ENCODE measurements at regions not wholly inside any gene's neighbourhood (a gene's known extent, or its start where the extent isn't known, plus 50 kb on each side); places are given as distances from the start of the nearest gene placed in this dataset.

GRCh38 chr3:73681198-73681597 lies 56.5 kb upstream of the PDZRN3 start:
- no peaks in the 10 kb centered on the region for H3K27me3 Mint-ChIP-seq (ENCODE audit: low read depth)
- ATAC-seq (no peak), DNase-seq (ENCODE audit: low spot score) (no peak)
- peaks cover 37% of the 10 kb centered on the region for H3K4me1 Mint-ChIP-seq
- H3K4me3 Mint-ChIP-seq: no peak overlapping the region
- no peaks in the 10 kb centered on the region for H3K36me3 Mint-ChIP-seq
- POLR2A ChIA-PET: no interaction called here
- 0 out of 2 replicates have a peak, but pooled peaks cover 3% of the 10 kb centered on the region for H3K9me3 Mint-ChIP-seq
- CTCF ChIA-PET: no interaction called here
- TF ChIP-seq MXD4 (CRISPR knock-in tag; IDR thresholded peaks at IDR 0.05; ENCODE audit: borderline replicate concordance): no peak
- TF ChIP-seq NFYB (CRISPR knock-in tag; conservative IDR thresholded peaks at IDR 0.05; ENCODE audit: low read depth): no peak
- TF ChIP-seq TCF7 (CRISPR knock-in tag; IDR thresholded peaks at IDR 0.05; ENCODE audit: low read depth): no peak
- no peak for TF ChIP-seq PRRX2 (CRISPR knock-in tag; IDR thresholded peaks at IDR 0.05)
- TF ChIP-seq TEAD4 (CRISPR knock-in tag; IDR thresholded peaks at IDR 0.05): no peak
- TF ChIP-seq CREB1 (CRISPR knock-in tag; IDR thresholded peaks at IDR 0.05): no peak
- TF ChIP-seq CTCF (IDR thresholded peaks at IDR 0.05): no peak
- no peak for TF ChIP-seq PRDM15 (CRISPR knock-in tag; IDR thresholded peaks at IDR 0.05)
- no peak for TF ChIP-seq ZNF425 (CRISPR knock-in tag; conservative IDR thresholded peaks at IDR 0.05)
- no peak for TF ChIP-seq ZNF121 (CRISPR knock-in tag; IDR thresholded peaks at IDR 0.05)
- no peak for TF ChIP-seq NR2C2 (CRISPR knock-in tag; IDR thresholded peaks at IDR 0.05)
- no peak for TF ChIP-seq USF1 (CRISPR knock-in tag; IDR thresholded peaks at IDR 0.05)
- TF ChIP-seq, protein P1, sequence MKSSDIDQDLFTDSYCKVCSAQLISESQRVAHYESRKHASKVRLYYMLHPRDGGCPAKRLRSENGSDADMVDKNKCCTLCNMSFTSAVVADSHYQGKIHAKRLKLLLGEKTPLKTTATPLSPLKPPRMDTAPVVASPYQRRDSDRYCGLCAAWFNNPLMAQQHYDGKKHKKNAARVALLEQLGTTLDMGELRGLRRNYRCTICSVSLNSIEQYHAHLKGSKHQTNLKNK (CRISPR knock-in tag; IDR thresholded peaks at IDR 0.05): no peak
- TF ChIP-seq AFF4 (CRISPR knock-in tag; IDR thresholded peaks at IDR 0.05; ENCODE audit: borderline replicate concordance): no peak
- TF ChIP-seq NFE2L1 (CRISPR knock-in tag; IDR thresholded peaks at IDR 0.05): no peak
- TF ChIP-seq, protein P2, sequence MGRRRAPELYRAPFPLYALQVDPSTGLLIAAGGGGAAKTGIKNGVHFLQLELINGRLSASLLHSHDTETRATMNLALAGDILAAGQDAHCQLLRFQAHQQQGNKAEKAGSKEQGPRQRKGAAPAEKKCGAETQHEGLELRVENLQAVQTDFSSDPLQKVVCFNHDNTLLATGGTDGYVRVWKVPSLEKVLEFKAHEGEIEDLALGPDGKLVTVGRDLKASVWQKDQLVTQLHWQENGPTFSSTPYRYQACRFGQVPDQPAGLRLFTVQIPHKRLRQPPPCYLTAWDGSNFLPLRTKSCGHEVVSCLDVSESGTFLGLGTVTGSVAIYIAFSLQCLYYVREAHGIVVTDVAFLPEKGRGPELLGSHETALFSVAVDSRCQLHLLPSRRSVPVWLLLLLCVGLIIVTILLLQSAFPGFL (CRISPR knock-in tag; IDR thresholded peaks at IDR 0.05; ENCODE audit: borderline replicate concordance): no peak
- TF ChIP-seq, protein P3, sequence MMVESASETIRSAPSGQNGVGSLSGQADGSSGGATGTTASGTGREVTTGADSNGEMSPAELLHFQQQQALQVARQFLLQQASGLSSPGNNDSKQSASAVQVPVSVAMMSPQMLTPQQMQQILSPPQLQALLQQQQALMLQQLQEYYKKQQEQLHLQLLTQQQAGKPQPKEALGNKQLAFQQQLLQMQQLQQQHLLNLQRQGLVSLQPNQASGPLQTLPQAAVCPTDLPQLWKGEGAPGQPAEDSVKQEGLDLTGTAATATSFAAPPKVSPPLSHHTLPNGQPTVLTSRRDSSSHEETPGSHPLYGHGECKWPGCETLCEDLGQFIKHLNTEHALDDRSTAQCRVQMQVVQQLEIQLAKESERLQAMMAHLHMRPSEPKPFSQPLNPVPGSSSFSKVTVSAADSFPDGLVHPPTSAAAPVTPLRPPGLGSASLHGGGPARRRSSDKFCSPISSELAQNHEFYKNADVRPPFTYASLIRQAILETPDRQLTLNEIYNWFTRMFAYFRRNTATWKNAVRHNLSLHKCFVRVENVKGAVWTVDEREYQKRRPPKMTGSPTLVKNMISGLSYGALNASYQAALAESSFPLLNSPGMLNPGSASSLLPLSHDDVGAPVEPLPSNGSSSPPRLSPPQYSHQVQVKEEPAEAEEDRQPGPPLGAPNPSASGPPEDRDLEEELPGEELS (CRISPR knock-in tag; IDR thresholded peaks at IDR 0.05): no peak
- no peak for TF ChIP-seq GABPB1 (CRISPR knock-in tag; IDR thresholded peaks at IDR 0.05)
- H3K27ac Mint-ChIP-seq: no peak overlapping the region
